HCEC 1CT (cell line): ENCODE measurements at regions not wholly inside any gene's neighbourhood (a gene's known extent, or its start where the extent isn't known, plus 50 kb on each side); places are given as distances from the start of the nearest gene placed in this dataset.
"Not testable (repeated sequence)": the region's sequence is repeated elsewhere in the genome, so short reads cannot be mapped to it uniquely, and the experiment has no call there.

Experiments
- DNase-seq: peaks from one replicate; pipeline ENCODE4 v3.0.0-alpha.2; 2017

DNA sequence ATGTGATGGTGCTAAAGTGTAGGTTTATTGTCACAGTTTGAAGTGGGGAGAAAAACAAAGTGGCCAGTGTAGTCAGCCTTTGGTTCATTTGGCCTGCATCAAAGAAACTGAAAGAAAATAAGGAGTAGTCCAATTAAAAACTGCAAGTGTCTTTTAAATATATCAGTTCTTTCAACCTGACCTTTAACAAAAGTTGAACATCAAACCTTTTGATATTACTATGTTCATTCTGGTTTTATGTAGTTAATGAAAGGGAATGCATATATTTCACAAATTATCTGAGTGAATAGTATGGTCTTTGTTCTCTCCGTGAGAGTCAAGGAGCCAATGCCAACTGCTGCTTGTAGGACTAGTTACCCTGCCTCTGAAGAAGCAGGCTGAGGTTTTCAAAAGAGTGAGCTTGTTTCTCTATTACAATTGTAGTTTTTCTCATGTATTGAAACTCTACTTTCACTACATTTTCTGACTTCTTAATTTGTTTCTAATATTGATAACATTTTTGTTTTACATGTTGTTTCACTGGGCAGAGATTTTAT, 1160.8 kb upstream of the LRRTM3 start:
- DNase-seq, result no peak

DNA sequence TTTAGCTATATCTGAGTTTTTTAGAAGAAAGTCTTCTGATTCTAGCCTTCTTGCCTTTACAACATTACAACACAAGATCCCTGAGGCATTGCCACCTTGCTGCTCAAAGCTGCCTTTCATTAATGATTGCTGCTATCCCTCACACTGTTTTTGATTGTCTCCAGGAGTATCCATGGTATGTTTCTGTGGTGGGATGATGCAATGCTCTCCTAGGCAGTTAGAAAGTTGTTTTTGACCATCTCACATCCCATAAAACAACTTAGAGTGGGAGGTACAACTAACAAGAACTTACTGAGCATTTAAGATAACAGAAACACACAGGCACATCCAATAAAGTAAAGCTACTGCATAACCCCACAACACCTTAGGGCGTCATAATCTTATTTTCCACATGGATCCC, 1156.0 kb upstream of the LRRTM3 start:
- DNase-seq, result no peak

DNA sequence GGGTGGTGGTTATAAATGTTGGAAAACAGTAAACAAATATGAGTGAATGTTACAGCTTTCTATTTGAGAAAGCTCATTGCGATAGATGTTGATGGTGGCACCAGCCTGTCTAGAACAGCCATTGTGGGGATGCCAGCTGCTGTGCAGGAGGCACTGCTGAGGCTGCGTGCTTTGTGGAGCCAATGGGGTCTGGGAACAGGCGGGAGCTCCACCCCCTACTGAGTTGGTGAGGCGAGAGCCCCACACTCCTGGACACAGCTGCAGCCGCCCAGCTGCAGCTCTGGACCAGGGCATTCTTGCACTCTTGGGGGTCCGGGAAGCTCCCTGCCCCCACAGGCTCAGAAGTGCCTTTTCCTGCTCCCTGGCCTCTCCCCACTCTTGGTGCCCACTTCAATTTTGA, 1147.1 kb upstream of the LRRTM3 start:
- DNase-seq, result no peak

DNA sequence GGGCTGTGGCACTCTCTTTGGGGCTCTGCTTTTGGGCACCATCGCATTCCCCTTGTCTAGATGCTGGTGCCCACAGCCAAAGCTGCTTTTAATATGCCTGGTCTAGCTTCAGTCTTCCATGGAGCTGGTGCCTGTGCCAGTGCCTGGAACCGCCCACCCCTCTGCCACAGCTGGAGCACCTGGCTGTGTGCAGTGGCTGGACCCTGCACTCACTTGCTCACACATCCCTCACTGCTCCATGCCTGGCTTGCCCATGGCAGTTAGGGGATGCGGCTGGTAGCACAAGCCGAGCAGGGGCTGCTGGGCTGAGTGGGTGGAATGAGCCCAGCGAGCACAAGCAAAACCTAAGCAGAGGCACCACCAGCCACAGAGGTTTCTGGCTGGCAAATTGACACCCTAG, 1145.9 kb upstream of the LRRTM3 start:
- no peak for DNase-seq

DNA sequence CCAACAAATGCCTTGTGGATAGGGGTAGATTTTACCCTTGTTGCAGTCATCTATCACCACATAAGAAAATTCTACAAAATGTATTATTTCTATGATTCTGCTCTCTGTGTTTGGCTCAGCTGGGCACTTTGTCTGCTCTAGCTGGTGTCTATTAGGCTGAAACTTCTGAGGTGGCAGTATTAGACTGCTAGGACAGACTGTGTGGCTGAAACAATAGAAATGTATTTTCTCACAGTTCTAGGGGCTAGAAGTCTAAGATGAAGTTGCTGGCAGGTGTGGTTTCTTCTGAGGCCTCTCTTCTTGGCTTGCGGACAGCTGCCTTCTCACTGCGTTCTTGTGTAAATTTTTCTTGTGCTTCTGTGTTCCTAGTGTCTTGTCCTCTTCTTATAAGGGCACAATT, 1139.6 kb upstream of the LRRTM3 start:
- no peak for DNase-seq

DNA sequence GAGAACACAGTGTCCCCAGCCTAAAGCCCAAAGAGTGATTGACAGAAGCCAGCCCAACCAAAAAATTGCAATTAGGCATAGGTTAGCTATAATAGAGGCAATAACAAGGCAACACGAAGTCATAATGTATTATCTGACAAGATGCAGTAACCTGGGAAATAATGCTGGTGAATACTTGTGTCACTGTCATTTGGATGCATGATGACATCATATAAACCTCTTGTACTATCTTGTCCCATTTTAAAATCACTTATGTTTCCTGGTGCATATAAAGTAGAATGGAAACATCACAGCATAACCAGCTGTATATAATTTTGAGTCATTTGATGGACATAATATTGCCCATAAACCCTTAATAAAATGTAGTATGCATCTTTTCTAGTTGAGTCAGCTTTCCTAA, 1138.3 kb upstream of the LRRTM3 start:
- no peak for DNase-seq

DNA sequence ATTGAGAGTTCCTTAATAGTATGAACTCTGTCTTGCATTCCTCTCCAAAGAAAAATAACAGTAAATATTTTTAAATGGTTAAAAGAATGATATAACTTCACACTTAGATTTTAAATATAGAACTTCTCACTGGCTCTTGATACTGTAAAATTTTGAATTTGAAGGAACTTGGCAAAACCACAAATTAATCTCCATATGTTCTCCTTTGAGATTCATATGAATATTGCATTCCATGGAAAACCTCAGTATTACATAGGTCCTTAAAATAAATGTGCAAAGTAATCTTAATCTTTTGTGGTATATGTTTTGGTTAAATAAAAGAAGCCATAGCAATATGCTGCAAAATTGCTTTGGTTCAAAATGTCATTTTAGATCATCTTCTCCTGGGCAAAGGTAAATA, 1137.6 kb upstream of the LRRTM3 start:
- DNase-seq, result no peak

DNA sequence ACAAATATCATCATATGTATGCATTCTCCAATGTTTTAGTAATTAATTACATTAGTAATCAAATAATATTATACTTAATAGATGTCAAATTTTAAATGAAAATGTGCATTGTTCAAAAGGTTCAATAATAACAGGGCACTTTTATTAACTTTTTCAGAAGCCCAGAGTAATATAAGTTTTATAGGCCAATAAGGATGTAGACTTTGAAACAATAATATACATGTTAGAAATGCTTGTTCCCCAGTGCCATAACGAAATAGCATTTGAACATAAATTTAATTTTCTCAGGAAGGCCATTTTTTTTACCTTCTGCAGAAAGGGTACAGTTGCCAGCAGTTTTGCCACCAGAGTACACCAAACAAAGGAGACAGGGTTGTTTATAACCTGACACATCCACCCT, 1133.9 kb upstream of the LRRTM3 start:
- DNase-seq, result no peak

DNA sequence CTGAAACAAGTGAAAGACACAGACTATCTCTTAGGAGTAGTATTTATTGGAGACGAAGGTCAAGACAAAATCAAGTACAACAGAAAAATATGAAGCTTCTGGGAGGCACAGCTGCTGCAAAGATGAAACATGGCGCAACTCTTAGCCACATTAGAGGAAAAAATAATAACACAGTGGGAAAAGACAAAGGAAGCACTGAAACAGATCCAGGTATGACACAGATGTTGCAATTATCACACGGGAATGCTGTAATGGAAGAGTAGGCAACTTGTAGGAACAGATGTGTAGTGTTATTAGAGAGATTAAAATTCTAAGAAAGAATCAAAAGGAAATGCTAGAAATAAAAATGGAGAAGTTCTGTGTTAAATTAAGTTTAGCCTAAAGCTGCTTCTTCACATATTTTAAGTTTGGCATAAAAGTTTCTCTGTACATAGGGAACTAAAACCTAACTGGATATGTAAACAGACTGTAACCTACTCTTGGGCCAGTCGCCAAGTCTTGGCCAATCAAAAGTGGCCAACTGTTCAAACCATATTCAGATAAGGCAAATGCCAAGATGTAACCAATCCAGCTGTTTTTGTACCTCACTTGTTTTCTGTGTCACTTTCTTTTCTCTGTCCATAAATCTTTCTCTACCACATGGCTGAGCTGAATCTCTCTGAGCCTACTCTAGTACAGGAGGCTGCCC, 1132.0 kb upstream of the LRRTM3 start:
- no peak for DNase-seq

DNA sequence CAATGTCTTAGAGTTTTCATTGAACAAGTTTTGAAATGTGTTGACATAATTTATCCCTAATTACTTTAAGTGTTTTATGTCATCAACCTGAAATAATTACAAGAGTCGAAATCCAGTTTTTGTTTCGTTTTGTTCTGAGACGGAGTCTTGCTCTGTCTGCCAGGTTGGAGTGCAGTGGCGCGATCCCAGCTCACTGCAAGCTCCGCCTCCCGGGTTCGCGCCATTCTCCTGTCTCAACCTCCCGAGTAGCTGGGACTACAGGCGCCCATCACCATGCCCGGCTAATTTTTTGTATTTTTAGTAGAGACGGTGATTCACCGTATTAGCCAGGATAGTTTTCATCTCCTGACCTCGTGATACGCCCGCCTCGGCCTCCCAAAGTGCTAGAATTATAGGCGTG, 1131.0 kb upstream of the LRRTM3 start:
- not testable (repeated sequence) for DNase-seq

DNA sequence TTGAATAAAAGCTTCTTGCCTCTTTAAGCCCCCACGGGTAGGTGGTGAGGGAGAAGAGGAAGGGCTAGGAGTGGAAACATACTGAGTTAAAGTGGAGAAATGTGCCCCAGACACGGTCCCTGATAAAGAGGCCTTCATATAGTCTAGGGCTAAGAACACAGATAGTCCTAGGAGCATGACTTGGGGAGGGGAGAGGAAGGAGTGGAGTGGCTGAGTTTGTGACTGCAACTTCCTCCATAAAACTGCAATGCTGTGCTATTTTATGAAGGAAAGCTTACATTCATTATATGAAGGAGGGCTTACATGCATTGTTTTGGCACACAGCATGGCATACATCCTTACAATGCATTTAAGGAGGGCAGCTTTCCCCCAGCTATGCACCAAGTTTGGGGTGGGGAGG, 1129.4 kb upstream of the LRRTM3 start:
- DNase-seq, result no peak

DNA sequence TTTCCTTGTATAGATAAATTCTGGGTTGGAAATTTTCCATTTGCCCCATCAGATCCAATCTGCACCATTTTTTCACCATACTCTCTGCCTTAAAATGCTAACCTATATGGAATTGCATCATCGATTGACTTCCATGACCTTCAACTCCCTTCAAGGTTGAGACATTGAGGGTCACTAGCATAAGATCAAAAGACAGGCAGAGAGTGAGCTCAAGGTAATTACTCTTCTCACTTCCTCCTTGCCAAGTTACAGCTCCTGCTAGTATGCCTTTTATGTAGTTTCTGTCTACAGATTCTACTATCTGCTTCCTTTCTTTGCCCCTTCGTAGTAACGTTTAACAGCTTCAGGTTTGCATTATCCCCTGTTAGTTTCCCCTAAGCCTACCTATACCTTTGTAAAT, 1127.7 kb upstream of the LRRTM3 start:
- DNase-seq, result no peak

DNA sequence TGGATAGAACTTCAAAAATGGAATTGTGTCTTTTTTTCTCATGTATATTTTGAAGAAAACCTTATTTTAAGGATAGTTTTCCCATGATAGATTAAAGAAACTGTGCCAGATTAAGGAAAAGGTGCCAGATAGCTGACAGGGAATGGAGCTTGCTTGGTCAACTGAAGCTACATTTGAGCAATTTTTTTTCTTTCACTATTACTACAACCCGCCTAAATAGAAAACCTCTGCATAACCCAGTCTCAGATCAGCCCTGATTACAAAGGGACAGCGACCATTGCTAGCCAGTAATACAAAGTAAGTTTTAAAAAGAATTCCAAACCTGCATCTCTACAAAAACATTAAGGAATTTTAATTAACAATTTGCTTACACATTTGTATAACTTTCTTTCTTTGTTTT, 1123.4 kb upstream of the LRRTM3 start:
- no peak for DNase-seq

DNA sequence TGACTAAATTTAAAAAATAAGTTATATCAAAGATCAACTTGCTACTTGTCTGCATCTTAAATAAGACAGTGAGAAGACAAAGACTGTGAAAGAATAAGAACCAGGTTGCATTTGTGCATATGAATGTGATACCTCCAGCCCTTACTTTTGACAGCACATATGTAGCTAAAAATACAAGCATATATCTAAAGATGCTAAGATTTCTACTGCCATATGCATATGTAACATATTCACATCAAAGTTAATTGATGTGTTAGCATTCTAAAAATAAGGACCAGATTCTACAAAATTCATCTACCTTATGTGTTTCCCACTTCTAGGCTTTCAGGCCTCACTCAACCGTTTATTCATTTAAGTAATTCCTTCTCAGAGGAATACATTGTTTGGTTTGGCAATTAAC, 1120.3 kb upstream of the LRRTM3 start:
- no peak for DNase-seq

DNA sequence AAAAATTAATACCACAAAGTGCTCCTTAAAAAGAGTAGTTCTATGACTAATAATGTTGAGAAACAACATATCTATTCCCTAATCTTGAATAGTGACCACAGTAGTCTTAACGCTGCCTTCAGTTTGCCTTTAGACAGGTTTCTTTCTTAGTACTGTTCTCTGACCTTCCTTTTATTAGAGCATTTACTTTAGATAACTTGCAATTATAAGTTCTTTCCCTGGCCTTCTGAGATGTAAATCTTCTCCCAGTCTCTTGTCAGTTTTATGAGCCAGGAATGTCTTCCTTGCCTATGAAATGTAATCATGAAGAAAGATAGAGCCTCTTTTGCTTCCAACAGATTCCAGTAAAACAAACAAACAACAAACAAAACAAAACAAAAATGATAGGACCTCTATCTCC, 1119.8 kb upstream of the LRRTM3 start:
- no peak for DNase-seq

DNA sequence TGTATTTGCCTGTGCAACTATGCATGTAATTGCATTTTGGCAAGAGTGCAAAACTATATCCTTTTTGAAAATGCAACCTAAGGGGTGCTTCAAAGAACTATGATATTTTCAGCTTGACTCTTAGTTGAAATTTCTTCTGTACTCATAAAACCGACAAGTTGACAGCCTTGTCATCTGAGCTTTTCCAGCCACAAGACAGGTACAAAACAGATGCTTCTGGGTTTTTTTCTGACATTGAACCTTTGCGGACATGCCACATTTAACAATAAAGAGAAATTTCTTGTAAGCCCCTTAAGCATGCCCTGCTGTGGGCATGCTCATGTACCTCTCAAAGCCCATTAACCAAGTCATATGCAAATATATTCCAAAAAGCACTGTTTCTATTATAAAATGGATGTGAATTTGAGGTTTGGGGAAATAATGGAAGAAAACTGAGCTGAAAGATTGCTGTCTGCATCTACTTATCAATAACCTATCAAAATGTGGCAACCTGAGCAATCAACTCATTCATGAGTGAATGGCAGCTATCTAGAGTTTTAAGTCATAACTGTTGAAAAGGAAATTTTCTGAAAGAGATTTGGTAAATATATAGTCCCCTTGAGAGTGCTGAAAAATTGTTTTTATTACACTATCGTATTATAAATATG, 1117.0 kb upstream of the LRRTM3 start:
- DNase-seq, result no peak

DNA sequence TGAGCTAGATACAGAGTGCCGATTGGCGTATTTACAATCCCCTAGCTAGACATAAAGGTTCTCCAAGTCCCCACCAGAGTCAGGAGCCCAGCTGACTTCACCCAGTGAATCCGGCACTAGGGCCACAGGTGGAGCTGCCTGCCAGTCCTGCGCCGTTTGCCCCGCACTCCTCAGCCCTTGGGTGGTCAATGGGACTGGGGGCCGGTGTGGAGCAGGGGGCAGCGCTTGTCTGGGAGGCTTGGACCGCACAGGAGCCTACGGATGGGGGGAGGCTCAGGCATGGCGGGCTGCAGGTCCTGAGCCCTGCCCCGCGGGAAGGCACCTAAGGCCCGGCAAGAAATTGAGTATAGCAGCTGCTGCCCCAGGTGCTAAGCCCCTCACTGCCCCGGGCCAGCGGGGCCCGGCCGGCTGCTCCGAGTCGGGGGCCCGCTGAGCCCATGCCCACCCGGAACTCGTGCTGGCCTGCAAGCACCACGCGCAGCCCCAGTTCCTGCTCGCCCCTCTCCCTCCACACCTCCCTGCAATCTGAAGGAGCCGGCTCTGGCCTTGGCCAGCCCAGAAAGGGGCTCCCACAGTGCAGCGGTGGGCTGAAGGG, 1113.8 kb upstream of the LRRTM3 start:
- DNase-seq, result no peak

DNA sequence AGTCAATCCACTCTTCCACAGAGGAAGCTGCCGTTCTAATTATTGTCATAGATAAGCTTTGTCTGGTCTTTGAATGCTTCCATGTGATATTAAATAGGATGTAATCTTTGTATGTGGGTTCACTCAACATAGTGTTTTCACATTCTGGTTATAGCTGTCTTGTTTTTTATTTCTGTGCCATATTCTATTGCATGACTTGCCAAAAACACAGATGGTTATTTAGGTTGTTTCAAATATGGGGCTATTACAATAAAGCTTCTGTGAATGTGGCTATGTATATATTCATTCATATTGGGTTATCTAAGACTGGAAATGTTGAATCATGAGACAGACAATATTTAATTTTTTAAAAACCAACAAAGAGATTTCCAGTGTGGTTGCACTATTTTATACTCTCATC, 1109.3 kb upstream of the LRRTM3 start:
- DNase-seq, result no peak

DNA sequence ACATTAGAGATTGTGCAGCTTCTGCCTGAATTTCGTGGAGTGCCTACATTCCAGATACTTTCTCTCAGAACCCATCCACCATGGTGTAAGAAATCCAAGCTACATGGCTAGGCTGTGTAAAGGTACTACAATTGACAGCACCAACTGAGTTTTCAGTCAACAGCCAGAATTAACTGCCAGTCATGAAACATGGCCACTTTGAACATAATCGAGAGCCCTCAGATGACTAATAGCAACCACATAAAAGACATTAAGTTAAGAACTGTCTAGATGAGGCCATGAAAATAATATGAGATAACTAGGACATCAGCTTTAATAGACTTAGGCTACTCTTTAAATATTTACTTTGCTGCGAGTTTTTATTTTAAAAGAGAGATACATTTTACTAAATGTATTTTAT, 1106.8 kb upstream of the LRRTM3 start:
- DNase-seq, result no peak

DNA sequence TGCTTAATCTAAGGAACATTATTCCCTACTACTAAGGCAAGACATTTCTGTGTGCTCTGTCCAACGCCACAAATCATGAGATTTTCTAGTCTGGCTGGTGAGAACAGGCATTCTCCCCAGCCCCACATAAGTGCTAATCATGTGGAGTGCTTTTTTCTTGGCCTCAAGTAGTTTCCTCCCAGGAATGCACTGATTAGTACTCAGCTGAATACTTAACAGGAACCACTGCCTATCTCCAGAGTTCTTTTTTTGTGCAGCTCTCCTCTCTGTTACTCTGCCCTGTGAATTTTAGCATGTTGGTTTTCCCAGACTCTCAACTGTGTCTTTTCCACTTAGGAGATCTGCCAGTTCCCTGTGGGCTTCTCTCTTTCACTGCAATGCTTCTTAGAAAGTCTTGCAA, 1098.5 kb upstream of the LRRTM3 start:
- DNase-seq, result no peak

DNA sequence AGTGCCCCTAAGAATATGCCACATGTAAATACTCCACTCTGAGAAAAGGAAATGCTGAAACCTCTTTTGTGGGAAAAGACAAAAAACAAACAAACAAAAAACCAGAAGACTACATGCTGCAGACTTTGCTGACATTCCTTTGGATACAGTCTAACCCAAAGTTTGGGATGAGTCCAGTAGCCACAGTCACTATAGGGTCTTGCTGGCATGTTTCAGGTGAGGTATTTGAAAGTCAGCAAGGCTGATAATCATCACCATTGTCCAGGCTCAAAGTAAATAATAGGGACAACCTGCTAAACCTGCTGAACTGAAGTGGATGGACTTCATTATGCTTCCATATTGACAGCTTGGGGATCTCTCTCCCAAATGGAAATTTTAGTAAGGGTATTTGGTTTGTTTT, 1087.0 kb upstream of the LRRTM3 start:
- no peak for DNase-seq

DNA sequence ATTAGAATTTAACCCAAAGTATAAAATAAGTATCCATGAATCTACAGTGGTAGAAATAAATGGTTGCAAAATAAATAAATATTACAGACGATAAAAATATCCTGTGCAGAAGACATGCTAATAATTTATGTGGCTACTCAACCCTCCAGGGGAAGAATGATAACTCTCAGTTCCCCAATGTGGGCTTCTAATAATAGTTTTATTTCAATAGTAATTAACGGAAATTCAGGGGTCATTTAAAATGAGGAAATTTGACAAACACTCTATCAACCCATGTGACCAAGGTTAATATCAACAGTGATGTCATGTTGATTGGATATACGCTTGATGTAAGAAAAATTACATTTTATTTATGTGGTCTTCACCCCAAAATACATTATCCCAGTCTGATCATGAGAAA, 1082.6 kb upstream of the LRRTM3 start:
- DNase-seq, result no peak

DNA sequence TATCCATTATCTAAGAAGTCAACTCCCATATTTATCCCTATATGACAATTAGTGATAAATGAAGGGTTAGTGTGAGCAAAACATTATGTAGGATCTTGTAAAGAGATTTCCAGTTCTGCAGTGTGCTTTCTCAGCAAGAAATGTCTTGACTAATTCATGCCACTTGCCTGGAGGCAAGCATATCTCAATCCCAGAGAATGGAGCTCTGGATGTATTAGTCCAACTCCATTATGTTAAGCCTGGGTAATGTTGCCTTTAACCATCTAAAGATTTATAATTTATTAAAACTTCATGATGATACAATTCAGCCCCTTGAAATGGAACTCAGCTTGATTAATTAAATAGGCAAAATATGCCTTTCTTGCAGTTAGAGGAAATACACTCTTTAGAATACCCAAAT, 1079.9 kb upstream of the LRRTM3 start:
- DNase-seq, result no peak

DNA sequence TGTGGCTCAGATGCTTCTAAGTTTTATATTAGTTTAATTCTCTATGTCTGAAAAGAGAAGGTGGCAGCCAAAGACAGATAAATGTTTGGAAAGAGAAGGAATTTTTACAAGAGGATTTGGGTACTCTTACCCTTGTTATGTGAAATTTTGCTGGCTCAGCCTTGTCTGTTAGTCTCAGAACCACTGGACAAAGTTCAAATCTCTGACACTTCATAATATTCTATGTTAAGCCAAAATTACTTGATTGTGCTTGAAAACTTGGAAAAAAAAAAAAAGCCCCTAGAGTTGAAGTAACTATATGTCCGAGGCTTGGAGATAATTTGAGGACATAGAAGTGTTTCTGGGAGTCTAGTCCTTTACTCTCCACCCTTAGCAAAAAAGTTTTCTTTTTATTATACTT, 1079.3 kb upstream of the LRRTM3 start:
- DNase-seq, result no peak

DNA sequence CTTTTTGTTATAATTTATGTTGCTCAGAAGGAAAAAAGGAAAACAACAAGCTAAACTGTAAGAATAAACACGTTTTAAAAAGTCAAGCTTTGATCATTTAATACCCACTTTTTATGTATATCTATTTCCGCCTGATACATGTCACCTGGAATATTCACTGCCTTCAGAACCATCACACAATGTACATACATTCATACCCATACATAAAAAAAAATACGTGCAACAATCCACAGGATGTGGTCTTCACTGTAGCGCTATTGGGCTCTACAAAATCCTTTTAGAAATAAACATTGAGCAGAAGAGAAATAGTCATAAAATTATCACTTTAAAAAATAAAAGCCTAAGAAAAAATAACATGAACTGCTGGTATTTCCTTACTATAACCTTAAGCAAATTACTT, 1078.9 kb upstream of the LRRTM3 start:
- no peak for DNase-seq
